Heart left ventricle (tissue), 13 donors: ENCODE measurements at regions not wholly inside any gene's neighbourhood (a gene's known extent, or its start where the extent isn't known, plus 50 kb on each side); places are given as distances from the start of the nearest gene placed in this dataset.

Experiments used
- CTCF ChIP-seq, 12 donors: fragments of 200-600 bp; sonication (generic) in 4 of 12; IDR thresholded peaks; one replicate each; pipeline versions ENCODE4 v1.5.0 to v1.8.0; 2018 to 2022; ENCODE audit warnings: antibody characterized with exemption in 12 of 12, mild to moderate bottlenecking in 5 of 12
- POLR2A ChIP-seq, 2 donors: fragments of 450-650 bp; IDR thresholded peaks; one replicate each; pipeline ENCODE4 v1.6.1; 2017; ENCODE audit warnings: antibody characterized with exemption in 2 of 2, mild to moderate bottlenecking in 2 of 2, moderate library complexity in 2 of 2
- donor health status: ischemic (EF 13 %, LVEDD 7.1; RV severe dilation, severe dysfunction).
- donor health status: DM: no; HTN: yes; CAD: no.
- donor health status: DM: no; HTN: no; CAD: no.
- donor health status: ischemic (EF 25% LVEDD 6.9; RV normal size, moderate dysfunction).
- donor health status: ischemic (EF 25% LVEDD 5.7; RV mildly dilated, moderate dysfunction).
- donor health status: ischemic (EF 35%, LVEDD 5.7; RV mildly dilated, moderate dysfunction).
- donor health status: nonischemic (EF 11% LVEDD 7.7; RV severe dilation, severe dysfunction).
- donor health status: DM: yes; HTN: yes; CAD: no.
- donor health status: PGD.
- donor health status: ischemic (EF 29% LVEDD 5.4; RV normal size, mild dysfunction).
- donor health status: nonischemic (EF 23%, LVEDD 6.1; RV moderate dilation, normal function).

GRCh38 chr16:77637940-77638339 is 84.4 kb upstream of the NUDT7 start:
- TF ChIP-seq CTCF (IDR thresholded peaks at IDR 0.05) = no peak
- no peak for TF ChIP-seq POLR2A (IDR thresholded peaks at IDR 0.05)
